ENCODE measurements at regions not wholly inside any gene's neighbourhood (a gene's known extent, or its start where the extent isn't known, plus 50 kb on each side); places are given as distances from the start of the nearest gene placed in this dataset.

DNA sequence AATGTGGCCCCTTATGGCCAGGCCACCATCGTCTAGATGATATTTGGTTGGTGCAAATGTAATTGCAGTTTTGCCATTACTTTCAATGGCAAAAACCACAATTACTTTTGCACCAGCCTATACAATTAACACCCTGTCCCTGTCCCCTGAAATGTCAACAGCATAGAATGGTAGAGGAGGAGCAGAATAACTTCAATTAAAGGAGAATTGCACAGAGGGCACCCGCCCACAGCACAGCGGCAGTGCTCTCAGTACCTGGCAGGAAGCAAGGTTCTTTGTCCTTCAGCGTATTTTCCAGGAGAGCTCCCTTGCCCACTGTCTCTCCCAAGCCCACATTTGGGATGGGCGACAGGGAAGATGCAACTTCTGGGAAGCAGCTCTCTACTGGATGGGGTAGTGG is 115.3 kb downstream of the TRIM29 start:
- peaks cover 0 to 11% (median 2%) of the 10 kb centered on the region in 3 donors for H3K27me3 ChIP-seq (ENCODE audit: control insufficient read depth in 3 of 3, insufficient read depth in 3 of 3, low read length in 2 of 3)
- DNase-seq (no peak), ATAC-seq (ENCODE audit: insufficient read depth, low FRiP score) (no peak)
- H3K4me1 ChIP-seq (ENCODE audit: control insufficient read depth in 5 of 5, insufficient read depth in 5 of 5, low read length in 5 of 5), result no peaks in the 10 kb centered on the region
- no peak overlapping the region for H3K27ac ChIP-seq (ENCODE audit: low read depth in 1 of 2, low read length in 1 of 2)
- H3K36me3 ChIP-seq (ENCODE audit: control insufficient read depth in 4 of 4, insufficient read depth in 4 of 4, low read length in 4 of 4), result no peaks in the 10 kb centered on the region
- H3K4me3 ChIP-seq, result no peak overlapping the region
- H3K9ac ChIP-seq (ENCODE audit: insufficient read depth in 1 of 2, low read length in 2 of 2), result no peak overlapping the region
- peaks cover 0 to 3% (median 0%) of the 10 kb centered on the region in 4 donors for H3K9me3 ChIP-seq (ENCODE audit: control insufficient read depth in 4 of 4, insufficient read depth in 3 of 4, low read length in 3 of 4)
- 84 to 92% methylated on average over 5 of the region's 5 CpGs for WGBS, 2 donors
- TF ChIP-seq CTCF (IDR thresholded peaks at IDR 0.05; ENCODE audit: control extremely low read depth, extremely low read depth), result no peak

DNA sequence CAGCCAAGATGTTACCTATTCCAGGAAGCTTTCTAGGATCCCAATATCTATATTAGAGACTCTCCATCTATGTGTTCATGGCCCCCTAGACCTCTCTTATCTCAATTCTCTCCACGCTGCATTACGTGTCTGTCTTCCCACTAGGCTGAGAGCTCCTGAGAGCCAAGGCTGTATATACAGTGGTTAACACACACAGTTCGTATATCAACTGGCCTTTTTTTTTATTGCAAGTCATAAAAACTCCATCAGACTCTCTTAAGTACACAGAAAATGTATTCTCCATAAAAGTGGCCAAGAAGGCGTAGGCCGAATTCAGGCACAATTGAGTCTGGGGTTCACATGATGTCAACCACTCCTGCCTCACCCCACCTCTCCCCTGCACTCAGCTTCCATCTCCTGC is 115.9 kb downstream of the TRIM29 start:
- DNase-seq, result no peak

DNA sequence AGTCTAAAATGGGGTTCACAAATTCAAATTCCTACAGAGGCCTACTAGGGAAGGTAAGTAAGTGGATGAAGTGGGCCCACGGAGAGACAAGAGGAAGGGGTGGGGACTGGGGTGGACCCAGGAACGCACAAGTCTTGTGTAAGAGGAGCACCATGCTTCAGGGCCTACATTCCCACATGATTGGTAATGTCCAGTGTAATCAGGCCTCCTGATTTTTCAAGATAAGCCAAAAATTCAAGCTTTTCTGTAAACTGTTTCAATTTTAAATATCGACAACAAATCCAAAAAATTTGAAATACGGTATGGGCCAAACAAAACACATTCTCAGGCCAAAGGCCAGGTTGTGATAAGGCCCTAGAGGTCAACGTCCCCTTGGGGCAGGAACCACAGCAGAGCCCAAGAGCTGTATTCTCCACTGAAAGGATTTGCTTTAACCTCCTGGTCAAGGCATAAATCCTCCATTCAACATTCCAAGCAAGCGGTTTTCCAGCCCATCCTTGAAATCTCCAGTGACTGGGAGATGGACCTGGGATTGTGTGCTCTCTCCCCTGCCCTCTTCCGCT is 116.4 kb downstream of the TRIM29 start:
- Histone ChIP-seq H3K4me3 (no peak overlapping the region), H3K27ac (ENCODE audit: low read depth in 1 of 2, low read length in 1 of 2) (no peak overlapping the region), H3K9me3 (ENCODE audit: control insufficient read depth in 4 of 4, insufficient read depth in 3 of 4, low read length in 3 of 4) (peaks cover 0 to 3% (median 0%) of the 10 kb centered on the region in 4 donors), H3K36me3 (ENCODE audit: control insufficient read depth in 4 of 4, insufficient read depth in 4 of 4, low read length in 4 of 4) (no peaks in the 10 kb centered on the region), H3K27me3 (ENCODE audit: control insufficient read depth in 3 of 3, insufficient read depth in 3 of 3, low read length in 2 of 3) (peaks cover 0 to 11% (median 2%) of the 10 kb centered on the region in 3 donors), H3K9ac (ENCODE audit: insufficient read depth in 1 of 2, low read length in 2 of 2) (no peak overlapping the region), H3K4me1 (ENCODE audit: control insufficient read depth in 5 of 5, insufficient read depth in 5 of 5, low read length in 5 of 5) (no peaks in the 10 kb centered on the region)
- no peak for TF ChIP-seq CTCF (IDR thresholded peaks at IDR 0.05; ENCODE audit: control extremely low read depth, extremely low read depth)
- DNase-seq (no peak), ATAC-seq (ENCODE audit: insufficient read depth, low FRiP score) (no peak)
- 87 to 89% methylated on average over 7 of the region's 7 CpGs for WGBS, 2 donors

More for the DNA sequence above, 115.9 kb downstream of the TRIM29 start:
- H3K27ac ChIP-seq (ENCODE audit: low read depth in 1 of 2, low read length in 1 of 2), result no peak overlapping the region
- 86 to 90% methylated on average over 5 of the region's 5 CpGs for whole genome bisulfite sequencing, 2 donors
- peaks cover 0 to 3% (median 0%) of the 10 kb centered on the region in 4 donors for H3K9me3 ChIP-seq (ENCODE audit: control insufficient read depth in 4 of 4, insufficient read depth in 3 of 4, low read length in 3 of 4)
- H3K9ac ChIP-seq (ENCODE audit: insufficient read depth in 1 of 2, low read length in 2 of 2), result no peak overlapping the region
- no peaks in the 10 kb centered on the region for H3K4me1 ChIP-seq (ENCODE audit: control insufficient read depth in 5 of 5, insufficient read depth in 5 of 5, low read length in 5 of 5)
- no peak overlapping the region for H3K4me3 ChIP-seq
- no peak for TF ChIP-seq CTCF (IDR thresholded peaks at IDR 0.05; ENCODE audit: control extremely low read depth, extremely low read depth)
- H3K36me3 ChIP-seq (ENCODE audit: control insufficient read depth in 4 of 4, insufficient read depth in 4 of 4, low read length in 4 of 4), result no peaks in the 10 kb centered on the region
- H3K27me3 ChIP-seq (ENCODE audit: control insufficient read depth in 3 of 3, insufficient read depth in 3 of 3, low read length in 2 of 3), result peaks cover 0 to 11% (median 2%) of the 10 kb centered on the region in 3 donors
- no peak for ATAC-seq (ENCODE audit: insufficient read depth, low FRiP score)

DNA sequence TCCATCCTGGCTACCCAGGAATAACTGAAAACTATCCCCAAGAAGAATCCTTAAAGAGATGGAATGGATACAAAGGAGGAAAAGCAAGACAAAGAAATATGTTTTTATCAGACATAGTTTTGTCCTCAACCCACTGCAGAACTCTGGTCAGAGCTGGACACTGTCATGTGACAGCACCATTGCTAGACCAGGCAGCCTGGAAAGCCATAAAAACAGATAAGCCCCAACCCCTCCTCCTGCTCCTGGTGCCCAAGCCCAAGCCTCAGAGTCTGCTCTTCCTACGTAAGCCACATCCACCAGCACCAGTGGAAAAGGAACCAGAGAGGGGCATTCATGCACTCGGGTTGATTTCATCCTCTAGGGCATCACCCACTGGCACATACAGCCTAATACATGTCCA is 116.9 kb downstream of the TRIM29 start:
- H3K4me1 ChIP-seq (ENCODE audit: control insufficient read depth in 5 of 5, insufficient read depth in 5 of 5, low read length in 5 of 5), result no peaks in the 10 kb centered on the region
- ATAC-seq (ENCODE audit: insufficient read depth, low FRiP score) (no peak), DNase-seq (no peak)
- TF ChIP-seq CTCF (IDR thresholded peaks at IDR 0.05; ENCODE audit: control extremely low read depth, extremely low read depth), result no peak
- no peaks in the 10 kb centered on the region for H3K36me3 ChIP-seq (ENCODE audit: control insufficient read depth in 4 of 4, insufficient read depth in 4 of 4, low read length in 4 of 4)
- peaks cover 0 to 11% (median 2%) of the 10 kb centered on the region in 3 donors for H3K27me3 ChIP-seq (ENCODE audit: control insufficient read depth in 3 of 3, insufficient read depth in 3 of 3, low read length in 2 of 3)
- WGBS, 2 donors, result 65 to 85% methylated on average over 2 of the region's 2 CpGs
- no peak overlapping the region for H3K4me3 ChIP-seq
- H3K9ac ChIP-seq (ENCODE audit: insufficient read depth in 1 of 2, low read length in 2 of 2), result no peak overlapping the region
- no peaks in the 10 kb centered on the region for H3K9me3 ChIP-seq (ENCODE audit: control insufficient read depth in 4 of 4, insufficient read depth in 3 of 4, low read length in 3 of 4)
- no peak overlapping the region for H3K27ac ChIP-seq (ENCODE audit: low read depth in 1 of 2, low read length in 1 of 2)

Data from lung (tissue), 11 donors.